Stimulated activated CD4-positive, alpha-beta T cell treated with anti-CD3 and anti-CD28 coated beads, Interleukin-12 subunit alpha, Interleukin-12 subunit beta, amount 100 ng/mL, for 48 hours (primary cell): ENCODE measurements at regions not wholly inside any gene's neighbourhood (a gene's known extent, or its start where the extent isn't known, plus 50 kb on each side); places are given as distances from the start of the nearest gene placed in this dataset.

Experiments
- DNase-seq, 3 donors: peaks; one replicate each; pipeline ENCODE4 v3.0.0-alpha.2; 2020; ENCODE audit warnings: low read depth in 2 of 3, low spot score in 1 of 3

GRCh38 chr13:73284081-73284874, 225.5 kb downstream of the KLF5 start:
- no peak for DNase-seq

- no peak for DNase-seq
Observed at GRCh38 chr13:73283636-73284035, 224.8 kb downstream of the KLF5 start.

- DNase-seq: no peak
Observed at GRCh38 chr13:73281746-73282145, 222.9 kb downstream of the KLF5 start.

GRCh38 chr13:73278186-73278585, 219.4 kb downstream of the KLF5 start:
- DNase-seq: no peak

- DNase-seq: no peak
Observed at GRCh38 chr13:73275163-73275562, 216.4 kb downstream of the KLF5 start.

GRCh38 chr13:73274147-73274546, 215.3 kb downstream of the KLF5 start:
- DNase-seq: no peak

GRCh38 chr13:73273745-73274144, 214.9 kb downstream of the KLF5 start:
- DNase-seq: no peak

GRCh38 chr13:73273276-73273675, 214.5 kb downstream of the KLF5 start:
- DNase-seq: no peak

GRCh38 chr13:73272831-73273230, 214.0 kb downstream of the KLF5 start:
- no peak for DNase-seq

- no peak for DNase-seq
Observed at GRCh38 chr13:73268306-73268705, 209.5 kb downstream of the KLF5 start.

GRCh38 chr13:73266640-73267180, 207.9 kb downstream of the KLF5 start:
- DNase-seq: no peak

- DNase-seq: no peak
Observed at GRCh38 chr13:73262862-73263627, 204.2 kb downstream of the KLF5 start.

GRCh38 chr13:73261739-73262216, 203.0 kb downstream of the KLF5 start:
- no peak for DNase-seq

GRCh38 chr13:73259061-73260017, 200.5 kb downstream of the KLF5 start:
- DNase-seq: no peak

- DNase-seq: no peak
Observed at GRCh38 chr13:73258406-73258805, 199.6 kb downstream of the KLF5 start.

- DNase-seq: no peak
Observed at GRCh38 chr13:73254827-73255226, 196.0 kb downstream of the KLF5 start.

GRCh38 chr13:73251626-73252265, 192.9 kb downstream of the KLF5 start:
- DNase-seq: no peak

- DNase-seq: no peak
Observed at GRCh38 chr13:73250061-73250460, 191.3 kb downstream of the KLF5 start.

GRCh38 chr13:73248711-73249580, 190.1 kb downstream of the KLF5 start:
- no peak for DNase-seq
